MG63 (cell line): ENCODE measurements at regions not wholly inside any gene's neighbourhood (a gene's known extent, or its start where the extent isn't known, plus 50 kb on each side); places are given as distances from the start of the nearest gene placed in this dataset.
A peak's percentile ranks its signal among the peaks of the same experiment; 100 is the strongest.

Experiments
- DNase-seq: peaks from one replicate; pipeline ENCODE4 v3.0.0-alpha.2; 2020
- H3K27me3 ChIP-seq: fragments of 250-450 bp; sonication (Bioruptor Pico); 2 replicates; pipeline ENCODE4 v1.5.1; 2020; ENCODE audit warnings: mild to moderate bottlenecking, moderate library complexity
- H3K36me3 ChIP-seq: fragments of 250-450 bp; sonication (Bioruptor Pico); 2 replicates; pipeline ENCODE4 v1.5.1; 2020; ENCODE audit warnings: mild to moderate bottlenecking, moderate library complexity
- H3K4me3 ChIP-seq: fragments of 250-450 bp; sonication (Bioruptor Pico); 2 replicates; pipeline ENCODE4 v1.5.1; 2020; ENCODE audit warnings: mild to moderate bottlenecking, moderate library complexity
- H3K9me3 ChIP-seq: fragments of 250-450 bp; sonication (Bioruptor Pico); 2 replicates; pipeline ENCODE4 v1.5.1; 2020; ENCODE audit warnings: mild to moderate bottlenecking, moderate library complexity

- H3K9me3 ChIP-seq = peaks cover 10% of the 10 kb centered on the region; the same call in 1 of the 2 replicates
- H3K4me3 ChIP-seq = no peak overlapping the region
- H3K27me3 ChIP-seq = no peaks in the 10 kb centered on the region
- H3K36me3 ChIP-seq = no peaks in the 10 kb centered on the region
- peak; percentile 78 for DNase-seq
These were observed 103.5 kb upstream of the NR3C1 start for GRCh38 chr5:143506836-143507552.

GRCh38 chr5:143505934-143506333 is 102.4 kb upstream of the NR3C1 start:
- peaks cover 10% of the 10 kb centered on the region; the same call in 1 of the 2 replicates for H3K9me3 ChIP-seq
- H3K4me3 ChIP-seq = no peak overlapping the region
- H3K36me3 ChIP-seq = no peaks in the 10 kb centered on the region
- DNase-seq = no peak
- no peaks in the 10 kb centered on the region for H3K27me3 ChIP-seq

- Histone ChIP-seq H3K27me3 (no peaks in the 10 kb centered on the region), H3K9me3 (peaks cover 10% of the 10 kb centered on the region; the same call in 1 of the 2 replicates), H3K4me3 (no peak overlapping the region), H3K36me3 (no peaks in the 10 kb centered on the region)
- no peak for DNase-seq
These were observed 101.9 kb upstream of the NR3C1 start for GRCh38 chr5:143505354-143505753.

- H3K36me3 ChIP-seq = no peaks in the 10 kb centered on the region
- no peak for DNase-seq
- H3K4me3 ChIP-seq = no peak overlapping the region
- peaks cover 10% of the 10 kb centered on the region; the same call in 1 of the 2 replicates for H3K9me3 ChIP-seq
- no peaks in the 10 kb centered on the region for H3K27me3 ChIP-seq
These were observed 98.0 kb upstream of the NR3C1 start for GRCh38 chr5:143501310-143502044.

- Histone ChIP-seq H3K36me3 (no peaks in the 10 kb centered on the region), H3K4me3 (no peak overlapping the region), H3K27me3 (no peaks in the 10 kb centered on the region), H3K9me3 (peaks cover under 1% of the 10 kb centered on the region; the same call in 1 of the 2 replicates)
- DNase-seq = no peak
These were observed 96.1 kb upstream of the NR3C1 start for GRCh38 chr5:143499480-143500114.

GRCh38 chr5:143498821-143499220 is 95.3 kb upstream of the NR3C1 start:
- no peaks in the 10 kb centered on the region for H3K9me3 ChIP-seq
- H3K4me3 ChIP-seq = no peak overlapping the region
- no peak for DNase-seq
- no peaks in the 10 kb centered on the region for H3K27me3 ChIP-seq
- no peaks in the 10 kb centered on the region for H3K36me3 ChIP-seq

GRCh38 chr5:143497749-143498148 is 94.3 kb upstream of the NR3C1 start:
- H3K36me3 ChIP-seq = no peaks in the 10 kb centered on the region
- no peaks in the 10 kb centered on the region for H3K9me3 ChIP-seq
- no peaks in the 10 kb centered on the region for H3K27me3 ChIP-seq
- no peak for DNase-seq
- no peak overlapping the region for H3K4me3 ChIP-seq

GRCh38 chr5:143496943-143497342 is 93.5 kb upstream of the NR3C1 start:
- H3K27me3 ChIP-seq = no peaks in the 10 kb centered on the region
- H3K9me3 ChIP-seq = no peaks in the 10 kb centered on the region; the same call in 1 of the 2 replicates
- no peaks in the 10 kb centered on the region for H3K36me3 ChIP-seq
- DNase-seq = peak; percentile 22
- H3K4me3 ChIP-seq = no peak overlapping the region

GRCh38 chr5:143495821-143496275 is 92.4 kb upstream of the NR3C1 start:
- Histone ChIP-seq H3K4me3 (no peak overlapping the region), H3K27me3 (no peaks in the 10 kb centered on the region), H3K36me3 (no peaks in the 10 kb centered on the region), H3K9me3 (no peaks in the 10 kb centered on the region; the same call in 1 of the 2 replicates)
- DNase-seq = peak; percentile 54

- Histone ChIP-seq H3K9me3 (no peaks in the 10 kb centered on the region; the same call in 1 of the 2 replicates), H3K27me3 (no peaks in the 10 kb centered on the region), H3K36me3 (no peaks in the 10 kb centered on the region), H3K4me3 (no peak overlapping the region)
- no peak for DNase-seq
These were observed 91.6 kb upstream of the NR3C1 start for GRCh38 chr5:143495110-143495509.

- no peak for DNase-seq
- H3K36me3 ChIP-seq = no peaks in the 10 kb centered on the region
These were observed 91.1 kb upstream of the NR3C1 start for GRCh38 chr5:143494595-143494994.

GRCh38 chr5:143494162-143494561 is 90.7 kb upstream of the NR3C1 start:
- DNase-seq = peak; percentile 82
- Histone ChIP-seq H3K9me3 (no peaks in the 10 kb centered on the region; the same call in 1 of the 2 replicates), H3K36me3 (no peaks in the 10 kb centered on the region), H3K4me3 (no peak overlapping the region), H3K27me3 (no peaks in the 10 kb centered on the region)

More at GRCh38 chr5:143494595-143494994, 91.1 kb upstream of the NR3C1 start:
- no peaks in the 10 kb centered on the region; the same call in 1 of the 2 replicates for H3K9me3 ChIP-seq
- H3K27me3 ChIP-seq = no peaks in the 10 kb centered on the region
- no peak overlapping the region for H3K4me3 ChIP-seq

GRCh38 chr5:143492783-143493182 is 89.3 kb upstream of the NR3C1 start:
- Histone ChIP-seq H3K27me3 (no peaks in the 10 kb centered on the region), H3K9me3 (no peaks in the 10 kb centered on the region; the same call in 1 of the 2 replicates), H3K4me3 (no peak overlapping the region), H3K36me3 (no peaks in the 10 kb centered on the region)
- no peak for DNase-seq

GRCh38 chr5:143491646-143492045 is 88.2 kb upstream of the NR3C1 start:
- no peaks in the 10 kb centered on the region; the same call in 1 of the 2 replicates for H3K9me3 ChIP-seq
- H3K4me3 ChIP-seq = no peak overlapping the region
- no peaks in the 10 kb centered on the region for H3K27me3 ChIP-seq
- no peaks in the 10 kb centered on the region for H3K36me3 ChIP-seq
- no peak for DNase-seq

GRCh38 chr5:143488381-143488780 is 84.9 kb upstream of the NR3C1 start:
- H3K27me3 ChIP-seq = no peaks in the 10 kb centered on the region
- DNase-seq = no peak
- H3K36me3 ChIP-seq = no peaks in the 10 kb centered on the region
- no peaks in the 10 kb centered on the region; the same call in 1 of the 2 replicates for H3K9me3 ChIP-seq
- no peak overlapping the region for H3K4me3 ChIP-seq

GRCh38 chr5:143484601-143485000 is 81.1 kb upstream of the NR3C1 start:
- no peak for DNase-seq
- Histone ChIP-seq H3K27me3 (no peaks in the 10 kb centered on the region), H3K9me3 (no peaks in the 10 kb centered on the region), H3K36me3 (no peaks in the 10 kb centered on the region), H3K4me3 (no peak overlapping the region)
